GM06990 (cell line): ENCODE measurements at regions not wholly inside any gene's neighbourhood (a gene's known extent, or its start where the extent isn't known, plus 50 kb on each side); places are given as distances from the start of the nearest gene placed in this dataset.

Experiments used
- DNase-seq: peaks from one replicate; pipeline ENCODE4 v3.0.0-alpha.2; 2011; ENCODE audit not compliant: insufficient read length; ENCODE audit errors: extremely low read depth
- H3K27me3 ChIP-seq: replicated peaks from 2 replicates; pipeline ENCODE4 v1.6.0; 2011; ENCODE audit warnings: low read length; ENCODE audit not compliant: control insufficient read depth, insufficient read depth
- H3K36me3 ChIP-seq: 2 replicates; pipeline ENCODE4 v1.5.1; 2011; ENCODE audit warnings: low read length; ENCODE audit not compliant: control insufficient read depth, insufficient read depth
- H3K4me3 ChIP-seq: replicated peaks from 2 replicates; pipeline ENCODE4 v1.5.1; 2011; ENCODE audit warnings: low read depth, mild to moderate bottlenecking, control low read depth, low read length
- TF ChIP-seq, protein P1 (sequence below): IDR thresholded peaks from 2 replicates; pipeline ENCODE4 v1.5.1; 2011; ENCODE audit warnings: low read length, control low read depth, mild to moderate bottlenecking, inconsistent platforms; ENCODE audit not compliant: insufficient read depth, poor library complexity, severe bottlenecking

GRCh38 chr7:115658223-115658622 lies 372.3 kb downstream of the TFEC start:
- H3K27me3 ChIP-seq, result no peaks in the 10 kb centered on the region
- H3K36me3 ChIP-seq, result no peaks in the 10 kb centered on the region
- TF ChIP-seq, protein P1, sequence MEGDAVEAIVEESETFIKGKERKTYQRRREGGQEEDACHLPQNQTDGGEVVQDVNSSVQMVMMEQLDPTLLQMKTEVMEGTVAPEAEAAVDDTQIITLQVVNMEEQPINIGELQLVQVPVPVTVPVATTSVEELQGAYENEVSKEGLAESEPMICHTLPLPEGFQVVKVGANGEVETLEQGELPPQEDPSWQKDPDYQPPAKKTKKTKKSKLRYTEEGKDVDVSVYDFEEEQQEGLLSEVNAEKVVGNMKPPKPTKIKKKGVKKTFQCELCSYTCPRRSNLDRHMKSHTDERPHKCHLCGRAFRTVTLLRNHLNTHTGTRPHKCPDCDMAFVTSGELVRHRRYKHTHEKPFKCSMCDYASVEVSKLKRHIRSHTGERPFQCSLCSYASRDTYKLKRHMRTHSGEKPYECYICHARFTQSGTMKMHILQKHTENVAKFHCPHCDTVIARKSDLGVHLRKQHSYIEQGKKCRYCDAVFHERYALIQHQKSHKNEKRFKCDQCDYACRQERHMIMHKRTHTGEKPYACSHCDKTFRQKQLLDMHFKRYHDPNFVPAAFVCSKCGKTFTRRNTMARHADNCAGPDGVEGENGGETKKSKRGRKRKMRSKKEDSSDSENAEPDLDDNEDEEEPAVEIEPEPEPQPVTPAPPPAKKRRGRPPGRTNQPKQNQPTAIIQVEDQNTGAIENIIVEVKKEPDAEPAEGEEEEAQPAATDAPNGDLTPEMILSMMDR, result no peak
- no peak overlapping the region for H3K4me3 ChIP-seq
- DNase-seq, result no peak

- Histone ChIP-seq H3K36me3 (no peaks in the 10 kb centered on the region), H3K4me3 (no peak overlapping the region), H3K27me3 (no peaks in the 10 kb centered on the region)
- TF ChIP-seq, protein P1, result no peak
- no peak for DNase-seq
Observed at GRCh38 chr7:115654384-115655214, 376.0 kb downstream of the TFEC start.

DNA sequence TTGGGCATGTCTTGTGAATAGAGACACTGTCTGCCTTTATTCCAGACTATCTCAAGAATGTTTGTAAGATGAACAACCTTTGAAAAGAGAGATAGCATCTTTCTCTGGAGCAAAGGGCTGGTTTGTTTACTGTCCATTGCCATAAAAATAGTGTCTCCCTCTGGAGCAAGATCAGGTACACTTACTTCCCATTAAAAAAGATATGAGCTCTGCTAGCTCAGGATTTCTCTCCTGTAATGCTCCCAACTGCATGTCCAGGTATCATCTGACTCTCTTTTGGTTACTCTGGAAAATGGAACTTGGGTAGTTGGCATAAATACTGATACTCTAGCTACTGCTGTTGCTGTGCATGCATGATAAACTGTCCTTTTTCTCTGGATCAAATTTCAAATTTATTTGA lies 381.1 kb downstream of the TFEC start:
- no peak for DNase-seq
- no peaks in the 10 kb centered on the region for H3K27me3 ChIP-seq
- H3K36me3 ChIP-seq, result no peaks in the 10 kb centered on the region
- TF ChIP-seq, protein P1, result no peak
- no peak overlapping the region for H3K4me3 ChIP-seq

GRCh38 chr7:115647712-115648111 lies 382.9 kb downstream of the TFEC start:
- TF ChIP-seq, protein P1, result no peak
- no peak for DNase-seq
- H3K27me3 ChIP-seq, result no peaks in the 10 kb centered on the region
- no peak overlapping the region for H3K4me3 ChIP-seq
- H3K36me3 ChIP-seq, result no peaks in the 10 kb centered on the region

DNA sequence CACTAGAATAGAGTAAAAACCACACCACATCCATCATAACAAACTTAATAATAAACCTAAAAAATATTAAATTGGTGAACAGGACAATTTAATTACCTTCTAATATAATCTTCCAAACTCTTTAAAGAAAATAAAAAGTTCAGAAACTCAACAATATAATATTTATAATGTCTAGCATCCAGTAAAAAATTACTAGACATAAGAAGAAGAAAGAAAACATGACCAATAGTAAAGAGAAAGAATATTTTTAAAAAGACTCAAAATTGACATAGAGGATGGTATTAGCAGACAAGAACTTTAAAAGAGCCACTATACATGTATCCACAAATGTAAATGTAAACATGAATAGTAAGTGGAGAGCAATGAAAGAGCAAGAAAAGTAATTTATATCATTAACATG lies 388.4 kb downstream of the TFEC start:
- TF ChIP-seq, protein P1, result no peak
- DNase-seq, result no peak

GRCh38 chr7:115638853-115639252 lies 391.7 kb downstream of the TFEC start:
- Histone ChIP-seq H3K27me3 (no peaks in the 10 kb centered on the region), H3K4me3 (no peak overlapping the region), H3K36me3 (no peaks in the 10 kb centered on the region)
- TF ChIP-seq, protein P1, result no peak
- DNase-seq, result no peak

More for the DNA sequence above, 388.4 kb downstream of the TFEC start:
- no peak overlapping the region for H3K4me3 ChIP-seq
- H3K27me3 ChIP-seq, result no peaks in the 10 kb centered on the region
- H3K36me3 ChIP-seq, result no peaks in the 10 kb centered on the region
